Testis (tissue), 2 donors: ENCODE measurements at regions not wholly inside any gene's neighbourhood (a gene's known extent, or its start where the extent isn't known, plus 50 kb on each side); places are given as distances from the start of the nearest gene placed in this dataset.

Experiments
- POLR2A ChIP-seq: fragments of 450-650 bp; IDR thresholded peaks from one replicate; pipeline ENCODE4 v1.6.1; 2017; ENCODE audit warnings: antibody characterized with exemption, mild to moderate bottlenecking, moderate library complexity
- TF ChIP-seq, protein P1 (sequence below), 3 experiments: fragments of 450-650 bp in 2 of 3; fragments of 200-600 bp in 1 of 3; sonication (generic) in 1 of 3; IDR thresholded peaks; one replicate each; pipeline ENCODE4 v1.5.1; 2016 to 2019; ENCODE audit warnings: antibody characterized with exemption in 3 of 3, mild to moderate bottlenecking in 2 of 3, moderate library complexity in 1 of 3

DNA sequence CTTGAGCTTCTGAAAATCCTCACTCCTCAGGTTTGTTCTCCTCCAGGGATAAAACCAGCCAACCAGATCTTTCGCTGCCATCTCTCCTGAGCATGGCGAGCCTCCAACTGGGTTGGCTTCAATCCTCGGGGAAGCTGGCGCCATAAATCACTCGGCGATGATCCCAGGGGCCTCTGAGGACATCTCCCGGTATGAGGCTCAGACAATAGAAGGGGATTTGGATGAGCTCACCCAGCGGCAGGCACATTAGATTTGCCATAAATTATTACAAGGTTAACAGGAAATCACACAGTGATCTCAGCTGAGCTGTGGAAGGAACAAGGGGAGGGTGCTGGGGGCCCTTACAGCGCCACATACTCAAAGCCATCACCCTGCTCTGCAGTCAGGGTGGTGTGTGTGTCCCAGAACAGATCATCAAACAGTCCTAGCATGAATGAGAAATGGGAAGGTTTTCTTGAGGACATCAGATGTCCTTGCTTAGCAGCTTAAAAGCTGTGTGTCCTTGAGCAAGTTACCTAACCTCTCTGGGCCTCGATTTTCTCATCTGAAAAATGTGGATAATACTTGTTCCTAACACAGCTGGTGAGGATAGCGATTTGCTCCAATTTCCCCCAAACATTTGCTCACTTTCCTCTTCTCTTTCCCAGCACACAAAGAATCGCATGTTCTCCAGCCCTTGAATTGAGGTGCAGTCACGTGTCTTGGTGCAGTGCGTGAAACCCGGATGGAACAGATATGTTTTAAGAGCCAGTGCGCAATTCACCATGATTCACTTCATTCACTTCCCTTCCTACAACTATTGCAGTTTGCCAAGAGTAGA lies 142.8 kb downstream of the SCARB1 start:
- TF ChIP-seq, protein P1, sequence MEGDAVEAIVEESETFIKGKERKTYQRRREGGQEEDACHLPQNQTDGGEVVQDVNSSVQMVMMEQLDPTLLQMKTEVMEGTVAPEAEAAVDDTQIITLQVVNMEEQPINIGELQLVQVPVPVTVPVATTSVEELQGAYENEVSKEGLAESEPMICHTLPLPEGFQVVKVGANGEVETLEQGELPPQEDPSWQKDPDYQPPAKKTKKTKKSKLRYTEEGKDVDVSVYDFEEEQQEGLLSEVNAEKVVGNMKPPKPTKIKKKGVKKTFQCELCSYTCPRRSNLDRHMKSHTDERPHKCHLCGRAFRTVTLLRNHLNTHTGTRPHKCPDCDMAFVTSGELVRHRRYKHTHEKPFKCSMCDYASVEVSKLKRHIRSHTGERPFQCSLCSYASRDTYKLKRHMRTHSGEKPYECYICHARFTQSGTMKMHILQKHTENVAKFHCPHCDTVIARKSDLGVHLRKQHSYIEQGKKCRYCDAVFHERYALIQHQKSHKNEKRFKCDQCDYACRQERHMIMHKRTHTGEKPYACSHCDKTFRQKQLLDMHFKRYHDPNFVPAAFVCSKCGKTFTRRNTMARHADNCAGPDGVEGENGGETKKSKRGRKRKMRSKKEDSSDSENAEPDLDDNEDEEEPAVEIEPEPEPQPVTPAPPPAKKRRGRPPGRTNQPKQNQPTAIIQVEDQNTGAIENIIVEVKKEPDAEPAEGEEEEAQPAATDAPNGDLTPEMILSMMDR (IDR thresholded peaks at IDR 0.05) = no peak
- no peak for TF ChIP-seq POLR2A
